22Rv1 (cell line): ENCODE measurements at regions not wholly inside any gene's neighbourhood (a gene's known extent, or its start where the extent isn't known, plus 50 kb on each side); places are given as distances from the start of the nearest gene placed in this dataset.

Experiments
- ZFX ChIP-seq: fragments of 450-650 bp; IDR thresholded peaks from 2 replicates; pipeline ENCODE4 v1.6.1; 2017; ENCODE audit warnings: antibody characterized with exemption, borderline replicate concordance
- TF ChIP-seq, protein P1 (sequence below): fragments of 450-650 bp; IDR thresholded peaks from 2 replicates; pipeline ENCODE4 v1.5.1; 2017; ENCODE audit warnings: mild to moderate bottlenecking

DNA sequence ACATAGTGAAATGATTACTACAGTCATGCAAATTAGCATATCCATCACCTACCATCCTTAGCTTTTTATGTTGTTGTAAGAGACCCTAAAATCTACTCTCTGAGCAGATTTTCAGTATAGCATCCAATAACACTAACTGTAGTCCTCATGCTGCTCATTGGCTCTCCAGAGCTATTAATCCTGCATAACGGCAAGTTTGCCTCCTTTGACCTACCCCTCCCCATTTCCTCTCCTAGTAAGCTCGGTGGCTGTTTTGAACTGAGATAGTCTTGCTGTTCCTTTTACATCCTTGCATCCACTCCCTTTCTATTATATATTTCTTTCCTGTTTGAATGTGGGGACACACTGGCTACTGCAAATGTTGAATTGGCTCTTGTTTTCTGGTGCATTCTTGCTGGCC is 481.5 kb downstream of the TSN start:
- TF ChIP-seq, protein P1, sequence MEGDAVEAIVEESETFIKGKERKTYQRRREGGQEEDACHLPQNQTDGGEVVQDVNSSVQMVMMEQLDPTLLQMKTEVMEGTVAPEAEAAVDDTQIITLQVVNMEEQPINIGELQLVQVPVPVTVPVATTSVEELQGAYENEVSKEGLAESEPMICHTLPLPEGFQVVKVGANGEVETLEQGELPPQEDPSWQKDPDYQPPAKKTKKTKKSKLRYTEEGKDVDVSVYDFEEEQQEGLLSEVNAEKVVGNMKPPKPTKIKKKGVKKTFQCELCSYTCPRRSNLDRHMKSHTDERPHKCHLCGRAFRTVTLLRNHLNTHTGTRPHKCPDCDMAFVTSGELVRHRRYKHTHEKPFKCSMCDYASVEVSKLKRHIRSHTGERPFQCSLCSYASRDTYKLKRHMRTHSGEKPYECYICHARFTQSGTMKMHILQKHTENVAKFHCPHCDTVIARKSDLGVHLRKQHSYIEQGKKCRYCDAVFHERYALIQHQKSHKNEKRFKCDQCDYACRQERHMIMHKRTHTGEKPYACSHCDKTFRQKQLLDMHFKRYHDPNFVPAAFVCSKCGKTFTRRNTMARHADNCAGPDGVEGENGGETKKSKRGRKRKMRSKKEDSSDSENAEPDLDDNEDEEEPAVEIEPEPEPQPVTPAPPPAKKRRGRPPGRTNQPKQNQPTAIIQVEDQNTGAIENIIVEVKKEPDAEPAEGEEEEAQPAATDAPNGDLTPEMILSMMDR, result no peak
- no peak for TF ChIP-seq ZFX
